ENCODE measurements at regions not wholly inside any gene's neighbourhood (a gene's known extent, or its start where the extent isn't known, plus 50 kb on each side); places are given as distances from the start of the nearest gene placed in this dataset.

DNA sequence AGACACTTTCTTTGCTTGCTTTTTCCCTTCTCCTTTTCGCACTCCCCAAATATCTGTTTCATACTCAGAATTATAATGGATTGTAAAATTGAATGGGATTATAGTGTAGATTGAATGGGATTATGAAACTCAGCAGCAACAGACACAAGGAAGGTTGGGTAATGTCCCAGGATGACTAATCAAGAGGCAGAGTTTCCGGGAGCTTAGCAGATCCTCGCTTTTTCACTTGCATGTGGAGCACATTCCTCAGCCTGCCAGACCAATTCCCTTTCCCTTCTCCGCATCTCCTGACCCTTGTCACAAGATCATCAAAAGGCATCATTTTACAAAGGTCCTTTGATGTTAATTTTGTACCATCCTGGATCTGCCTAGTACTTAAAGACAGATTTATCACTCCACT lies 55.1 kb upstream of the SLC1A1 start:
- Histone ChIP-seq H3K4me3 (ENCODE audit: insufficient read depth, low read length, poor library complexity, severe bottlenecking) (no peak overlapping the region), H3K36me3 (ENCODE audit: low read length) (no peaks in the 10 kb centered on the region), H3K27ac (ENCODE audit: low read depth, low read length) (no peak overlapping the region), H4K20me1 (ENCODE audit: low read depth, low read length) (no peaks in the 10 kb centered on the region), H3K79me2 (ENCODE audit: insufficient read depth, low read length) (no peaks in the 10 kb centered on the region), H3K9me3 (ENCODE audit: insufficient read depth, low read length) (peaks cover 15% of the 10 kb centered on the region; the same call in 1 of the 2 replicates), H3K9ac (ENCODE audit: low read length) (no peak overlapping the region), H2AFZ (ENCODE audit: low read depth, low read length, severe bottlenecking) (no peak overlapping the region), H3K4me2 (ENCODE audit: low read depth, low read length, poor library complexity, severe bottlenecking) (no peak overlapping the region), H3K27me3 (ENCODE audit: low read length) (no peaks in the 10 kb centered on the region), H3F3A (ENCODE audit: insufficient read depth) (no peaks in the 10 kb centered on the region), H3K9me2 (replicated peaks; ENCODE audit: insufficient read depth, low read length) (no peaks in the 10 kb centered on the region)
- TF ChIP-seq CTCF (IDR thresholded peaks at IDR 0.05; ENCODE audit: insufficient read depth, low read length, poor library complexity, severe bottlenecking) (no peak), EZH2phosphoT487 (conservative IDR thresholded peaks at IDR 0.05; ENCODE audit: low read length) (no peak)

- Histone ChIP-seq H3K36me3 (ENCODE audit: low read length) (no peaks in the 10 kb centered on the region), H3K4me2 (ENCODE audit: low read depth, low read length, poor library complexity, severe bottlenecking) (no peak overlapping the region), H3F3A (ENCODE audit: insufficient read depth) (no peaks in the 10 kb centered on the region), H3K27ac (ENCODE audit: low read depth, low read length) (no peak overlapping the region), H3K79me2 (ENCODE audit: insufficient read depth, low read length) (no peaks in the 10 kb centered on the region), H4K20me1 (ENCODE audit: low read depth, low read length) (no peaks in the 10 kb centered on the region), H3K9me2 (replicated peaks; ENCODE audit: insufficient read depth, low read length) (no peaks in the 10 kb centered on the region), H3K4me3 (ENCODE audit: insufficient read depth, low read length, poor library complexity, severe bottlenecking) (no peak overlapping the region), H2AFZ (ENCODE audit: low read depth, low read length, severe bottlenecking) (no peak overlapping the region), H3K27me3 (ENCODE audit: low read length) (no peaks in the 10 kb centered on the region), H3K9me3 (ENCODE audit: insufficient read depth, low read length) (peaks cover 5% of the 10 kb centered on the region; the same call in 1 of the 2 replicates), H3K9ac (ENCODE audit: low read length) (no peak overlapping the region)
- no peak for TF ChIP-seq EZH2phosphoT487 (conservative IDR thresholded peaks at IDR 0.05; ENCODE audit: low read length)
- TF ChIP-seq CTCF (IDR thresholded peaks at IDR 0.05; ENCODE audit: insufficient read depth, low read length, poor library complexity, severe bottlenecking) = no peak
These were observed 56.9 kb upstream of the SLC1A1 start for GRCh38 chr9:4433379-4433778.

- no peaks in the 10 kb centered on the region for H3K27me3 ChIP-seq (ENCODE audit: low read length)
- no peak overlapping the region for H3K9ac ChIP-seq (ENCODE audit: low read length)
- H3K4me3 ChIP-seq (ENCODE audit: insufficient read depth, low read length, poor library complexity, severe bottlenecking) = no peak overlapping the region
- H3K27ac ChIP-seq (ENCODE audit: low read depth, low read length) = no peak overlapping the region
- no peaks in the 10 kb centered on the region for H4K20me1 ChIP-seq (ENCODE audit: low read depth, low read length)
- no peaks in the 10 kb centered on the region for H3F3A ChIP-seq (ENCODE audit: insufficient read depth)
- H3K9me3 ChIP-seq (ENCODE audit: insufficient read depth, low read length) = no peaks in the 10 kb centered on the region
- no peak for TF ChIP-seq CTCF (IDR thresholded peaks at IDR 0.05; ENCODE audit: insufficient read depth, low read length, poor library complexity, severe bottlenecking)
- TF ChIP-seq EZH2phosphoT487 (conservative IDR thresholded peaks at IDR 0.05; ENCODE audit: low read length) = no peak
- no peaks in the 10 kb centered on the region for H3K79me2 ChIP-seq (ENCODE audit: insufficient read depth, low read length)
- H3K9me2 ChIP-seq (replicated peaks; ENCODE audit: insufficient read depth, low read length) = no peaks in the 10 kb centered on the region
- H2AFZ ChIP-seq (ENCODE audit: low read depth, low read length, severe bottlenecking) = no peak overlapping the region
- H3K4me2 ChIP-seq (ENCODE audit: low read depth, low read length, poor library complexity, severe bottlenecking) = no peak overlapping the region
- no peaks in the 10 kb centered on the region for H3K36me3 ChIP-seq (ENCODE audit: low read length)
These were observed 59.6 kb upstream of the SLC1A1 start for GRCh38 chr9:4430432-4431261.
